ENCODE measurements at regions not wholly inside any gene's neighbourhood (a gene's known extent, or its start where the extent isn't known, plus 50 kb on each side); places are given as distances from the start of the nearest gene placed in this dataset.

DNA sequence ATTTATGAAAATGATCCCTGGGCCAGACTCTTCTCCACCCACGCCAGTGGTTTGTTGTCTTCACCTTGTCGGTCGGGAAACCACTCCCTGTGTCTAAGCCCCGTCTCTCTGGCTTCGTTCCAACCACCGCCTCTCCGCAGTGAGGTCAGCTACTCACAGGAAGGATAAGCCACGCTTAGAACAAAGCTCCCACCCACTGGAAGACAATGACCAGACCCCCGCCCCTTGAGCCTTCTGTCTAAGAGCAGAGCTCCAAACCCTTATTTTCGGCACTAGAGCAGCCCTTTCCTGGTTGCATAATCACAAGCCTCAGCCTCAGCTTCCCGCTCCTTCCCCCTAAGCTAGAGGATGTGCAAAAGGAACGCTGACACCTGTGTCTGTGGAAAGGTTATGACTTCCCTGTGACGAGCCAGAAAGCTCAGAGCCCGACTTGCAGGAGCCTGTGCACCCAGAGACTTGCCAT lies 114.9 kb upstream of the MEF2A start:
- TF ChIP-seq, protein P1, sequence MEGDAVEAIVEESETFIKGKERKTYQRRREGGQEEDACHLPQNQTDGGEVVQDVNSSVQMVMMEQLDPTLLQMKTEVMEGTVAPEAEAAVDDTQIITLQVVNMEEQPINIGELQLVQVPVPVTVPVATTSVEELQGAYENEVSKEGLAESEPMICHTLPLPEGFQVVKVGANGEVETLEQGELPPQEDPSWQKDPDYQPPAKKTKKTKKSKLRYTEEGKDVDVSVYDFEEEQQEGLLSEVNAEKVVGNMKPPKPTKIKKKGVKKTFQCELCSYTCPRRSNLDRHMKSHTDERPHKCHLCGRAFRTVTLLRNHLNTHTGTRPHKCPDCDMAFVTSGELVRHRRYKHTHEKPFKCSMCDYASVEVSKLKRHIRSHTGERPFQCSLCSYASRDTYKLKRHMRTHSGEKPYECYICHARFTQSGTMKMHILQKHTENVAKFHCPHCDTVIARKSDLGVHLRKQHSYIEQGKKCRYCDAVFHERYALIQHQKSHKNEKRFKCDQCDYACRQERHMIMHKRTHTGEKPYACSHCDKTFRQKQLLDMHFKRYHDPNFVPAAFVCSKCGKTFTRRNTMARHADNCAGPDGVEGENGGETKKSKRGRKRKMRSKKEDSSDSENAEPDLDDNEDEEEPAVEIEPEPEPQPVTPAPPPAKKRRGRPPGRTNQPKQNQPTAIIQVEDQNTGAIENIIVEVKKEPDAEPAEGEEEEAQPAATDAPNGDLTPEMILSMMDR (IDR thresholded peaks at IDR 0.05) = no peak
- no peak for TF ChIP-seq EZH2phosphoT487 (IDR thresholded peaks at IDR 0.05)

Data from neural progenitor cell (in vitro differentiated cells).